K562 (cell line): ENCODE measurements at regions not wholly inside any gene's neighbourhood (a gene's known extent, or its start where the extent isn't known, plus 50 kb on each side); places are given as distances from the start of the nearest gene placed in this dataset.

Experiments
- ATAC-seq: fragments of 200-7000 bp; cut with Tn5 transposase; 3 replicates; pipeline ENCODE4 v1.9.1; 2020; ENCODE audit warnings: moderate library complexity
- BruUV-seq: library from RNA; stranded (reverse); fragments of 400-500 nt; replicated peaks from 2 replicates; lab custom pipeline; 2021; lab: Mats Ljungman, UMichigan
- CTCF ChIA-PET: fragments of 300-600 bp; formaldehyde crosslinking; extraction: SDS; loops from one replicate; lab custom pipeline; 2021; ENCODE audit warnings: low intra/inter-chr PET ratio; lab: Yijun Ruan, JAX
- POLR2A ChIA-PET: fragments of 300-600, 350-650 bp; sonication (Branson Sonifier 250); formaldehyde crosslinking; extraction: SDS; loops from one replicate; lab custom pipeline; 2021; ENCODE audit warnings: antibody characterized with exemption, inconsistent platforms; lab: Yijun Ruan, JAX
- DNase-seq, 4 experiments: peaks; one replicate each; pipeline versions ENCODE4 v3.0.0 to v3.0.0-alpha.2; 2011 to 2018; ENCODE audit warnings: low spot score in 3 of 4, mixed read lengths in 3 of 4; ENCODE audit errors: extremely low read depth in 1 of 4
- FAIRE-seq: peaks from 2 replicates; lab custom pipeline; 2011; peaks lifted over from hg19 to GRCh38; lab: Jason Lieb, UNC
- H2AFZ ChIP-seq: 2 replicates; pipeline ENCODE4 v1.6.0; 2011; ENCODE audit warnings: low read depth, low read length, control low read depth, inconsistent platforms
- H3K27ac ChIP-seq: fragments of 200-600 bp; 3 replicates; pipeline ENCODE4 v1.8.0; 2011; ENCODE audit warnings: low read depth, mild to moderate bottlenecking, control low read depth, inconsistent platforms, low read length, moderate library complexity, mixed read lengths; ENCODE audit errors: extremely low read depth
- H3K27me3 ChIP-seq, 2 experiments: fragments of 300-600 bp in 1 of 2; 2 replicates in 1 of 2; 3 replicates in 1 of 2; pipeline versions ENCODE4 v1.6.0 to v1.8.0; 2011; ENCODE audit warnings: inconsistent platforms in 2 of 2, low read length in 2 of 2, mild to moderate bottlenecking in 1 of 2, mixed read lengths in 1 of 2, moderate library complexity in 1 of 2; ENCODE audit not compliant: control insufficient read depth in 2 of 2, insufficient read depth in 2 of 2
- H3K36me3 ChIP-seq: fragments of 300-600 bp; 3 replicates; pipeline ENCODE4 v1.8.0; 2011; ENCODE audit warnings: mild to moderate bottlenecking, low read length, inconsistent platforms; ENCODE audit not compliant: control insufficient read depth, insufficient read depth
- H3K4me1 ChIP-seq, 2 experiments: fragments of 200-600 bp in 1 of 2; replicated peaks in 1 of 2; 2 replicates in 1 of 2; 3 replicates in 1 of 2; pipeline versions ENCODE4 v1.5.1 to v1.8.0; 2011; ENCODE audit warnings: inconsistent platforms in 2 of 2, low read length in 2 of 2, mild to moderate bottlenecking in 1 of 2, mixed read lengths in 1 of 2, moderate library complexity in 1 of 2; ENCODE audit not compliant: control insufficient read depth in 2 of 2, insufficient read depth in 2 of 2
- H3K4me2 ChIP-seq: 2 replicates; pipeline ENCODE4 v1.6.1; 2011; ENCODE audit warnings: low read length, control low read depth, inconsistent platforms, mixed read lengths; ENCODE audit not compliant: insufficient read depth
- H3K4me3 ChIP-seq: fragments of 200-600 bp; sonication (generic), shearing (Covaris generic); 2 replicates; pipeline ENCODE4 v1.5.1; 2016; ENCODE audit warnings: control low read depth, inconsistent platforms
- H3K79me2 ChIP-seq: fragments of 200-600 bp; 3 replicates; pipeline ENCODE4 v1.8.0; 2011; ENCODE audit warnings: low read length, inconsistent platforms; ENCODE audit not compliant: control insufficient read depth, insufficient read depth
- H3K9ac ChIP-seq, 2 experiments: 2 replicates each; pipeline versions ENCODE4 v1.6.0 to v1.6.1; 2011; ENCODE audit warnings: low read depth in 2 of 2, low read length in 2 of 2, control low read depth in 1 of 2, inconsistent platforms in 1 of 2, mild to moderate bottlenecking in 1 of 2, mixed read lengths in 1 of 2; ENCODE audit not compliant: insufficient read depth in 1 of 2
- H3K9me1 ChIP-seq: one replicate; pipeline ENCODE4 v1.6.0; 2011; ENCODE audit warnings: inconsistent platforms, mild to moderate bottlenecking, low read length, moderate library complexity; ENCODE audit not compliant: control insufficient read depth, insufficient read depth
- H3K9me3 ChIP-seq: replicated peaks from 2 replicates; pipeline ENCODE4 v1.5.1; 2011; ENCODE audit warnings: low read depth, low read length, inconsistent platforms; ENCODE audit not compliant: control insufficient read depth, insufficient read depth
- H4K20me1 ChIP-seq: replicated peaks from 2 replicates; pipeline ENCODE4 v1.6.1; 2011; ENCODE audit warnings: low read length, inconsistent platforms, mixed read lengths; ENCODE audit not compliant: control insufficient read depth, insufficient read depth
- CHCHD3 ChIP-seq: fragments of 250-450 bp; sonication (Bioruptor Pico); IDR thresholded peaks from 2 replicates; pipeline ENCODE4 v2.1.2; 2022; ENCODE audit warnings: mild to moderate bottlenecking
- CLOCK ChIP-seq: fragments of 250-450 bp; sonication (Bioruptor Pico); IDR thresholded peaks from 2 replicates; pipeline ENCODE4 v1.4.0; 2020; ENCODE audit warnings: mild to moderate bottlenecking, moderate library complexity, borderline replicate concordance
- COPS2 ChIP-seq: fragments of 450-650 bp; conservative IDR thresholded peaks from 2 replicates; pipeline ENCODE4 v1.6.1; 2016; ENCODE audit warnings: mild to moderate bottlenecking, moderate library complexity
- CXXC5 ChIP-seq: fragments of 250-450 bp; sonication (Bioruptor Pico); IDR thresholded peaks from 2 replicates; pipeline ENCODE4 v1.8.0; 2022; ENCODE audit warnings: inconsistent platforms, mild to moderate bottlenecking, moderate library complexity
- ESRRA ChIP-seq: fragments of 450-650 bp; IDR thresholded peaks from 2 replicates; pipeline ENCODE4 v1.6.1; 2014; ENCODE audit warnings: low read depth, mild to moderate bottlenecking, moderate library complexity, borderline replicate concordance
- GABPB1 ChIP-seq: sonication (generic); formaldehyde crosslinking; IDR thresholded peaks from 2 replicates; pipeline ENCODE4 v1.8.0; 2022; ENCODE audit warnings: mild to moderate bottlenecking, missing genetic modification reagents
- HMG20A ChIP-seq: fragments of 450-650 bp; formaldehyde crosslinking; conservative IDR thresholded peaks from 2 replicates; pipeline ENCODE4 v1.4.0; 2020; ENCODE audit warnings: mild to moderate bottlenecking, mixed read lengths
- KLF16 ChIP-seq: IDR thresholded peaks from 2 replicates; pipeline ENCODE4 v1.6.1; 2016; ENCODE audit warnings: antibody characterized with exemption
- MED1 ChIP-seq: sonication (generic); formaldehyde crosslinking; IDR thresholded peaks from 2 replicates; pipeline ENCODE4 v1.8.1; 2023; ENCODE audit warnings: missing genetic modification reagents, borderline replicate concordance
- MTA1 ChIP-seq: fragments of 450-650 bp; IDR thresholded peaks from 2 replicates; pipeline ENCODE4 v1.6.1; 2017; ENCODE audit warnings: borderline replicate concordance
- MTA3 ChIP-seq: fragments of 450-650 bp; formaldehyde crosslinking; IDR thresholded peaks from 2 replicates; pipeline ENCODE4 v1.6.1; 2017; ENCODE audit warnings: mild to moderate bottlenecking, borderline replicate concordance
- MYC ChIP-seq, 2 experiments: fragments of 250-450 bp in 1 of 2; sonication (Bioruptor Pico) in 1 of 2; IDR thresholded peaks; 2 replicates each; pipeline versions ENCODE4 v1.5.1 to v1.6.1; 2012 to 2021; ENCODE audit warnings: low read depth in 2 of 2, borderline replicate concordance in 1 of 2, improper control_type of control experiment in 1 of 2, low read length in 1 of 2, mild to moderate bottlenecking in 1 of 2, moderate library complexity in 1 of 2
- TAF9B ChIP-seq: fragments of 450-650 bp; IDR thresholded peaks from 2 replicates; pipeline ENCODE4 v1.6.1; 2018; ENCODE audit warnings: mild to moderate bottlenecking; ENCODE audit not compliant: partially characterized antibody
- TBL1XR1 ChIP-seq, 2 experiments: IDR thresholded peaks; 2 replicates each; pipeline ENCODE4 v1.6.1; 2012; ENCODE audit warnings: improper control_type of control experiment in 2 of 2, low read length in 2 of 2, mild to moderate bottlenecking in 1 of 2
- TEAD1 ChIP-seq, 2 experiments: fragments of 450-650 bp in 1 of 2; sonication (generic) in 1 of 2; formaldehyde crosslinking; IDR thresholded peaks; 2 replicates each; pipeline versions ENCODE4 v1.4.0 to v1.8.0; 2020 to 2022; ENCODE audit warnings: mild to moderate bottlenecking in 2 of 2, missing genetic modification reagents in 1 of 2
- ZNF253 ChIP-seq: fragments of 250-450 bp; sonication (Bioruptor Pico); conservative IDR thresholded peaks from 2 replicates; pipeline ENCODE4 v1.6.1; 2021; ENCODE audit warnings: mild to moderate bottlenecking
- WGBS: fragments of 100-300 bp; shearing (Covaris generic); methylation state at CpG from one replicate; pipeline ENCODE4 v1.1.6; 2016; ENCODE audit warnings: low coverage, mixed read lengths; ENCODE audit not compliant: insufficient coverage; ENCODE audit errors: missing lambda C conversion rate; 5-methylcytosine and 5-hydroxymethylcytosine counted together
- in situ Hi-C: fragments of 300-500 bp; cut with MboI; formaldehyde crosslinking; loops from 4 replicates; pipeline ENCODE4 v1.15.0; 2018; ENCODE audit warnings: inconsistent platforms, mixed read lengths
- intact Hi-C: fragments of 100-400 bp; cut with micrococcal nuclease; formaldehyde crosslinking; loops from 2 replicates; pipeline ENCODE4 v1.14.2; 2022
- TF ChIP-seq, protein P1 (sequence below): sonication (generic); formaldehyde crosslinking; IDR thresholded peaks from 2 replicates; pipeline ENCODE4 v1.8.0; 2022; ENCODE audit warnings: missing genetic modification reagents, mild to moderate bottlenecking, borderline replicate concordance
- TF ChIP-seq, protein P2 (sequence below): sonication (generic); formaldehyde crosslinking; IDR thresholded peaks from 2 replicates; pipeline ENCODE4 v1.8.0; 2022; ENCODE audit warnings: missing genetic modification reagents, mild to moderate bottlenecking, moderate library complexity, borderline replicate concordance
- TF ChIP-seq, protein P3 (sequence below): sonication (generic); formaldehyde crosslinking; IDR thresholded peaks from 2 replicates; pipeline ENCODE4 v1.9.0; 2022; ENCODE audit warnings: mild to moderate bottlenecking, missing genetic modification reagents

DNA sequence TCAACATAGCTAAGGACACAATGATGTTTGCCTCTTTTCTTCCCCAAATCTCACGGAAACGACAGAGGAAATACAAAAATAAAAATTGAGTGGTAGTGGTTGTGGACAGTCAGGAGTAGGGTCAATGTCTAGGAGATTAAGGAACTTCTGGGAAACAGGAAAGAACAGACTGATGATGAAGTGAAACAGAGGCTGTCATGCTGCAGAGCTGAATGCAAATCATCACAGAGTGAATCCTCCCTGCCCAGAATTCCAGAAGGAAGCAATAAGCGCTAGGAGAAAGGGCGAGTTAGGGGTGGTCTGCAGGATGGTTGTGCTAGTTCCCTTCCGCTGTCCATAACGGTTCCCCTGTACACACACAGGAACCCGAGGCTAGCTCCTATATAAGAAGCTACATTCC lies 64.7 kb upstream of the POMGNT2 start:
- ChIA-PET CTCF (no interaction called here), POLR2A (interaction anchor here (0.7 to 0.9 kb wide), 3 partner anchors 12 to 290 kb away, joined by 3 read pairs; no protein-coding TSS in a partner anchor)
- WGBS, result under 1% methylated on average over 7 of the region's 7 CpGs
- intact Hi-C loops, result no loop called here
- no peak for DNase-seq
- no peaks in the 10 kb centered on the region for H3K79me2 ChIP-seq
- no peak overlapping the region for H3K4me3 ChIP-seq
- FAIRE-seq, result no peak
- H4K20me1 ChIP-seq, result no peaks in the 10 kb centered on the region
- H3K9me3 ChIP-seq, result peaks cover 2% of the 10 kb centered on the region; the same call in 1 of the 2 replicates
- H3K4me2 ChIP-seq, result no peak overlapping the region
- H3K36me3 ChIP-seq, result no peaks in the 10 kb centered on the region
- H3K9ac ChIP-seq, result no peak overlapping the region
- no TSS peak for BruUV-seq
- TF ChIP-seq CXXC5 (CRISPR knock-in tag) (no peak), KLF16 (no peak), TAF9B (no peak), TBL1XR1 (IDR thresholded peaks at IDR 0.05; ENCODE audit: low read length in 2 of 2) (no peak), MTA1 (no peak), ZNF253 (CRISPR knock-in tag) (no peak), ESRRA (no peak), GABPB1 (no peak), HMG20A (CRISPR knock-in tag) (no peak), COPS2 (no peak), CLOCK (CRISPR knock-in tag) (no peak), MTA3 (no peak), MED1 (CRISPR knock-in tag) (no peak), CHCHD3 (CRISPR knock-in tag) (no peak), TEAD1 (CRISPR knock-in tag; IDR thresholded peaks at IDR 0.05) (no peak), MYC (IDR thresholded peaks at IDR 0.05; ENCODE audit: low read depth, low read length) (no peak), MYC (CRISPR knock-in tag; IDR thresholded peaks at IDR 0.05; ENCODE audit: borderline replicate concordance, low read depth) (no peak)
- TF ChIP-seq, protein P1, sequence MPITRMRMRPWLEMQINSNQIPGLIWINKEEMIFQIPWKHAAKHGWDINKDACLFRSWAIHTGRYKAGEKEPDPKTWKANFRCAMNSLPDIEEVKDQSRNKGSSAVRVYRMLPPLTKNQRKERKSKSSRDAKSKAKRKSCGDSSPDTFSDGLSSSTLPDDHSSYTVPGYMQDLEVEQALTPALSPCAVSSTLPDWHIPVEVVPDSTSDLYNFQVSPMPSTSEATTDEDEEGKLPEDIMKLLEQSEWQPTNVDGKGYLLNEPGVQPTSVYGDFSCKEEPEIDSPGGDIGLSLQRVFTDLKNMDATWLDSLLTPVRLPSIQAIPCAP, result no peak
- TF ChIP-seq, protein P2, sequence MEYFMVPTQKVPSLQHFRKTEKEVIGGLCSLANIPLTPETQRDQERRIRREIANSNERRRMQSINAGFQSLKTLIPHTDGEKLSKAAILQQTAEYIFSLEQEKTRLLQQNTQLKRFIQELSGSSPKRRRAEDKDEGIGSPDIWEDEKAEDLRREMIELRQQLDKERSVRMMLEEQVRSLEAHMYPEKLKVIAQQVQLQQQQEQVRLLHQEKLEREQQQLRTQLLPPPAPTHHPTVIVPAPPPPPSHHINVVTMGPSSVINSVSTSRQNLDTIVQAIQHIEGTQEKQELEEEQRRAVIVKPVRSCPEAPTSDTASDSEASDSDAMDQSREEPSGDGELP (CRISPR knock-in tag), result no peak
- TF ChIP-seq, protein P3, sequence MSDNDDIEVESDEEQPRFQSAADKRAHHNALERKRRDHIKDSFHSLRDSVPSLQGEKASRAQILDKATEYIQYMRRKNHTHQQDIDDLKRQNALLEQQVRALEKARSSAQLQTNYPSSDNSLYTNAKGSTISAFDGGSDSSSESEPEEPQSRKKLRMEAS (CRISPR knock-in tag), result no peak
- TF ChIP-seq, all 486 proteins: peak for 0
- H3K27ac ChIP-seq, result no peak overlapping the region
- ATAC-seq, result no peak
- no peak overlapping the region for H2AFZ ChIP-seq
- H3K27me3 ChIP-seq, result peaks cover 0 to 14% of the 10 kb centered on the region in 2 experiments
- H3K9me1 ChIP-seq, result no peaks in the 10 kb centered on the region
- no peaks in the 10 kb centered on the region for H3K4me1 ChIP-seq
- in situ Hi-C loops, result no loop called here
